CD4-positive, alpha-beta T cell treated with Interleukin-4 for 4 hours (primary cell): ENCODE measurements at regions not wholly inside any gene's neighbourhood (a gene's known extent, or its start where the extent isn't known, plus 50 kb on each side); places are given as distances from the start of the nearest gene placed in this dataset.
"Not testable (repeated sequence)": the region's sequence is repeated elsewhere in the genome, so short reads cannot be mapped to it uniquely, and the experiment has no call there.

ENCODE experiments used
- DNase-seq: peaks from one replicate; pipeline ENCODE4 v3.0.0-alpha.2; 2020

- DNase-seq: no peak
Observed at GRCh38 chrX:113996781-113997180, 587.1 kb upstream of the HTR2C start.

DNA sequence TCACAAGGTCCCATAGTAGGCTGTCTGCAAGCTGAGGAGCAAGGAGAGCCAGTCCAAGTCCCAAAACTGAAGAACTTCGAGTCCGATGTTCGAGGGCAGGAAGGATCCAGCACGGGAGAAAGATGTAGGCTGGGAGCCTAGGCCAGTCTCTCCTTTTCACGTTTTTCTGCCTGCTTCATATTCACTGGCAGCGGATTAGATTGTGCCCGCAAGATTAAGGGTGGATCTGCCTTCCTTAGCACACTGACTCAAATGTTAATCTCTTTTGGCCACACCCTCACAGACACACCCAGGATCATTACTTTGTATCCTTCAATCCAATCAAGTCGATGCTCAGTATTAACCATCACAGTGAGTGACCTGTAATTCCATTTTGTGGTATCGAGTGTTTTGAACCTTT is 592.2 kb upstream of the HTR2C start:
- DNase-seq: not testable (repeated sequence)

DNA sequence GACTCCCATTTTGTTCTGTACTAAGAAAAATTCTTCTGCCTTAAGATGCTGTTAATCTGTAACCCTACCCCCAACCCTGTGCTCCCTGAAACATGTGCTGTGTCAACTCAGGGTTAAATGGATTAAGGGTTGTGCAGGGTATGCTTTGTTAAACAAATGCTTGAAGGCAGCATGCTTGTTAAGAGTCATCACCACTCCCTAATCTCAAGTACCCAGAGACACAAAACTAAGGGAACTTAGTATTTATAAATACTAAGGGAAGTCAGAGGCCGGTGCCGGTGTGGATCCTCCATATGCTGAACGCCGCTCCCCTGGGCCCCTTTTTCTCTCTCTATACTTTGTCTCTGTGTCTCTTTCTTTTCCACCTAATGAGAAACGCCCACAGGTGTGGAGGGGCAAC is 593.2 kb upstream of the HTR2C start:
- DNase-seq: not testable (repeated sequence)

- not testable (repeated sequence) for DNase-seq
Observed at GRCh38 chrX:113988315-113988935, 595.5 kb upstream of the HTR2C start.

DNA sequence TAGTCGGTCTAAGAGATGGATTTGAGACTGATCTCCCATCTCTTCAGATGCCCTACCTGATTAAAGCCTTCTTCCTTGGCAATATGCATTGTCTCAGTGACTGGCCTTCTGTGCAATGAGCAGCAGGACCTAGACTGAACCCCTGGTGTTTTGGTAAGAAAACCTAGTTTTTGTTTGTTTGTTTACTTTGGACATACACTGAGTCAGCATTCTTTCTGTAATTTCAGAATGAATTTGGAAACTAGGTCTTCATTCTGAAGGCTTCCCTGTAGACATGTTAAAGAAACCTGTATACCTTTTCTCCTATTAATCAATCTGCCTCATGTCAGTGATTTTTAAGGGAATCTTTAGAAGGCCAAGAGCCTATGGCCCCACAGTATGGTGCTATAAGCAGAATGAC is 597.5 kb upstream of the HTR2C start:
- no peak for DNase-seq

- DNase-seq: no peak
Observed at GRCh38 chrX:113982766-113983165, 601.1 kb upstream of the HTR2C start.

- peak; percentile 1 for DNase-seq
Observed at GRCh38 chrX:113980953-113981352, 602.9 kb upstream of the HTR2C start.

- DNase-seq: no peak
Observed at GRCh38 chrX:113977887-113978286, 606.0 kb upstream of the HTR2C start.

- DNase-seq: no peak
Observed at GRCh38 chrX:113975441-113975840, 608.4 kb upstream of the HTR2C start.

- no peak for DNase-seq
Observed at GRCh38 chrX:113974881-113975280, 609.0 kb upstream of the HTR2C start.

DNA sequence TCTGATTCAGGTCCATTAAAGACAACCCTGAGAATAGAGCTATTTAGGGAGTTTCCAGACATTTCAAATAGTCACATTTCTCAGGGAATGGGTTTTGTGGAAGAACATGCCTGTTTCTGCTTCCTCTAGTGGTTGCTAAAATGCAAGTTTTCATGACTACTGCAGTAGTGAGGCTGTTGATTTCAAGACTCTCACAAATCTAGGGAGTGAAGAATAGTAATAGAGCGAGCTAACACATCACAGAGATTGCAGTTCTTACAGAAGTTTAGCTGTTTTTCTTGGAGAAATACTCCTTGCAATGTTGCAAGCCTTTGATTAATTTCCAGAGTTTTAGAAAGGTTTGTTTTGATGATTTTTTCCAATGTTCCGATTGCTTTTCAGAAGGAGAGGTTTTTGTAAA is 610.2 kb upstream of the HTR2C start:
- no peak for DNase-seq

- no peak for DNase-seq
Observed at GRCh38 chrX:113966791-113967190, 617.1 kb upstream of the HTR2C start.

GRCh38 chrX:113962343-113962742 is 621.5 kb upstream of the HTR2C start:
- no peak for DNase-seq

DNA sequence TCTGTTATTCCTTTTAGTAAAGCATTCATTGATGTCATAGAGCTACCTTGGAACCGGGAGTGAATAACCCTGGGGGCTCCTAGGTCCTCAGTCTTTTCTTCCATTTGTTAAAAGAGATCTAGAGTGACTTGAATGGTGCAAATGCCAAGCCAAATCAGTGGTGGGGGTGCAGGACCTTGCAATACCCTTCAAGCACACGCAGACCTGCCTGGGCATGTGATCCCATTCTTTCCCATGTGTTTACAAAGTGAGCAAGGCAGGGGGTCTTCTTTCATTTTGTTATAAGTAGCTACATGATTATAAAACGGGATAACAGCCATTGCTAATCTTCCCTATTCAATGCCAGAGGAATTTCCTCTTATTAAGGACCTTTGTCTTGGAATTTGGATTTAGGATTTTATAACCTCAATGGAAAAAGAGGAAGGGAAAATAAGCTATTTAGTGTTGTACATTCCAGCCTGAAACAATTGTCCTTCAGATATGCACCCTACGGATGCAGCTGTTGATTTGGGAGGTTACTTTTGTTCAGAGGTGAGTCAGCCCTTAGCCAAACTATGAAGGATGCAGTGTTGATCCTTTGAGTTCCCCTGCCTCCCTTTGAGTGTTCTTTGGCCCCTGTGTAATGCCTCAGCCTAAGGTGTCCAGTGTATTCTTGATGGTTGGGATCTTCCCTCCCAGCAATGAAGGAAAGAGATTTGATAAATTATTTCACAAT is 623.8 kb upstream of the HTR2C start:
- no peak for DNase-seq

DNA sequence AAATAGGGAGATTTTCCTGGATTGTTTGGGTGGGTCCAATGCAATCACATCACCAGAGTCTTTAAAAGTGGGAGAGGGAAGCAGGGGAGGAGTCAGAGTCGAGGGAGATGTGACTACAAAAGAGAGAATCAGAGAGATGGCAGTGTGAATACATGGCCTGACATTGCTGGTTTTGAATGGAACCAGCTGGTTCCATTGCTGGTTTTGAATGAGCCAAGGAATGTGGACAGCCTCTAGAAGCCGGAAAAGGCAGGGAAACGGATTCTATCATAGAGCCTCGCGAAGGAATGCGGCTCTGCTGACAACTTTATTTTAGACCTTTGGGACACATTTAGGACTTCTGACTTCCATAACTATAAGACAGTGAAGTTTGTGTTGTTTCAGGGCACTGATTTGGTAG is 627.0 kb upstream of the HTR2C start:
- DNase-seq: no peak

GRCh38 chrX:113954297-113954696 is 629.6 kb upstream of the HTR2C start:
- no peak for DNase-seq

- DNase-seq: no peak
Observed at GRCh38 chrX:113950081-113950678, 633.7 kb upstream of the HTR2C start.

- no peak for DNase-seq
Observed at GRCh38 chrX:113947548-113947947, 636.3 kb upstream of the HTR2C start.

DNA sequence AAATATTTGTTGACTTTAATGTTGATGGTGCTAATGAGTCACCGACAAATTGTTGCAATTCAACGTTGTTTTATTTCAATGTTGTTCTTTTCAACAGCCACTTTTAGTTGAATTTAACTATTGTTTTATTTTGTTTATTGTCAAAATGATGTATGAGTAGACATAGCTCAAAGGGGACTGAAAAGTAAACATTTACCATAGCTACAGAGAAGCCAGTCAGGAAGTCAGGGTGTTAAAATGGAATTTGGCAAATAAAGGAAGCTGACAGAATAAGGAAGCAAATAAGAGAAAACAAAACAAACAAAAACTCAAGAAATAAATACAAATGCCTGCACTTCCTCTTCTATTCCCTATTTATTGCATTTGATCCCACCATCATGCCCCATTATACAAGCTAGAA is 648.4 kb upstream of the HTR2C start:
- DNase-seq: no peak

DNA sequence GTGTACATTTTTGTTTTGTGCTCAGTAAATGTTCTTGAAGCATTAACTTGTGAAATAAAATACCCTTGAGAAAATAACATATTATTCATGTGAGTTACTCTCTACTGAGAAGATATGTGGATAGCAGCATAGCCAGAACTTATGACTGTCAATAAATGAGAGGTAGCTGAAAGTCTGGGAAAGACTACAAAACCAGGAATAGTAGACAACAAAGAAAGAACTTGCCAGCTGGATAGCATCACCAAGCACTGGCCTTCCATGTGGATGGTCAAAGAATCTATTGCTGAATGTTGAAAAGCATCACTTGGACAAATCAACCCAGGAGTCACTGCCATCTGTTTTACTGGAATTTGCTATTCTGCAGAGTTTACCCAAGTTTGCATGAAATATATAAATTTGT is 650.0 kb upstream of the HTR2C start:
- DNase-seq: no peak

GRCh38 chrX:113929004-113929403 is 654.9 kb upstream of the HTR2C start:
- no peak for DNase-seq

DNA sequence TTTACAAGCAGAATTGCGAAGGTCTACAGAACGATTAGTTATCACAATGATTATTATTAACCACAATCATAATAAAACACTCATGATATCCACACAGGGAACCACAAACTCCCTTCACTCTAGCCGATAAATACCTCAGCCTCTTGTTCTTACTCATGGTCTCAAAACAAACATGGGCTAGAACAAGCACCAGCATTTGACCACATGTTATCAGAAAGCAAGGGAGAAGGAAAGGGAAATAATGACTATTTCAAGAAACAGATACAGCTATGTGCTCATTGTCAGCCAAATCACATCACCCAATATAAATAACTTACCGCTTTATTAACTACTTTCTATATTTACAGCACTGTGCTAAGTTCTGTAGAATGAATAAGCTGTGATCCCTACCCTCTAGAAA is 663.2 kb upstream of the HTR2C start:
- DNase-seq: no peak

- no peak for DNase-seq
Observed at GRCh38 chrX:113919387-113919786, 664.5 kb upstream of the HTR2C start.

- no peak for DNase-seq
Observed at GRCh38 chrX:113906168-113906567, 677.7 kb upstream of the HTR2C start.

GRCh38 chrX:113892891-113893290 is 691.0 kb upstream of the HTR2C start:
- DNase-seq: no peak
